Muscle layer of duodenum (tissue), 2 donors: ENCODE measurements at regions not wholly inside any gene's neighbourhood (a gene's known extent, or its start where the extent isn't known, plus 50 kb on each side); places are given as distances from the start of the nearest gene placed in this dataset.

Experiments
- H3K27ac ChIP-seq: one replicate; pipeline ENCODE4 v1.7.0; 2013; ENCODE audit warnings: mild to moderate bottlenecking, low read length
- H3K27me3 ChIP-seq: one replicate; pipeline ENCODE4 v1.7.0; 2013; ENCODE audit warnings: low read depth, mild to moderate bottlenecking, control low read depth, low read length
- H3K36me3 ChIP-seq, 2 donors: one replicate each; pipeline ENCODE4 v1.7.0; 2013; ENCODE audit warnings: low read length in 2 of 2, control low read depth in 1 of 2, mild to moderate bottlenecking in 1 of 2; ENCODE audit not compliant: insufficient read depth in 2 of 2, control insufficient read depth in 1 of 2
- H3K4me1 ChIP-seq, 2 donors: one replicate each; pipeline ENCODE4 v1.7.0; 2013; ENCODE audit warnings: low read length in 2 of 2, mild to moderate bottlenecking in 2 of 2, control low read depth in 1 of 2, moderate library complexity in 1 of 2; ENCODE audit not compliant: insufficient read depth in 2 of 2, control insufficient read depth in 1 of 2
- H3K4me3 ChIP-seq, 2 donors: one replicate each; pipeline ENCODE4 v1.7.0; 2013; ENCODE audit warnings: low read length in 2 of 2, low read depth in 1 of 2, mild to moderate bottlenecking in 1 of 2
- H3K9me3 ChIP-seq, 2 donors: one replicate each; pipeline ENCODE4 v1.7.0; 2013; ENCODE audit warnings: low read length in 2 of 2, control low read depth in 1 of 2, mild to moderate bottlenecking in 1 of 2; ENCODE audit not compliant: control insufficient read depth in 1 of 2
- donor health status: healthy.

- Histone ChIP-seq H3K27ac (no peak overlapping the region), H3K36me3 (no peaks in the 10 kb centered on the region), H3K4me1 (no peaks in the 10 kb centered on the region), H3K27me3 (no peaks in the 10 kb centered on the region), H3K9me3 (no peaks in the 10 kb centered on the region), H3K4me3 (no peak overlapping the region)
These were observed 203.2 kb upstream of the MEX3C start for GRCh38 chr18:51400721-51401120.

- Histone ChIP-seq H3K4me1 (no peaks in the 10 kb centered on the region), H3K36me3 (no peaks in the 10 kb centered on the region), H3K27ac (no peak overlapping the region), H3K27me3 (no peaks in the 10 kb centered on the region), H3K4me3 (no peak overlapping the region), H3K9me3 (no peaks in the 10 kb centered on the region)
These were observed 204.4 kb upstream of the MEX3C start for GRCh38 chr18:51401912-51402311.

- Histone ChIP-seq H3K27me3 (no peaks in the 10 kb centered on the region), H3K4me1 (no peaks in the 10 kb centered on the region), H3K4me3 (no peak overlapping the region), H3K27ac (no peak overlapping the region), H3K9me3 (no peaks in the 10 kb centered on the region), H3K36me3 (no peaks in the 10 kb centered on the region)
These were observed 207.1 kb upstream of the MEX3C start for GRCh38 chr18:51404620-51405019.

GRCh38 chr18:51405683-51406477, 208.4 kb upstream of the MEX3C start:
- Histone ChIP-seq H3K27ac (no peak overlapping the region), H3K4me3 (no peak overlapping the region), H3K9me3 (no peaks in the 10 kb centered on the region), H3K4me1 (no peaks in the 10 kb centered on the region), H3K27me3 (no peaks in the 10 kb centered on the region), H3K36me3 (no peaks in the 10 kb centered on the region)

- H3K9me3 ChIP-seq = no peaks in the 10 kb centered on the region
- H3K4me3 ChIP-seq = no peak overlapping the region
- H3K27me3 ChIP-seq = no peaks in the 10 kb centered on the region
- no peak overlapping the region for H3K27ac ChIP-seq
- H3K4me1 ChIP-seq = no peaks in the 10 kb centered on the region
- no peaks in the 10 kb centered on the region for H3K36me3 ChIP-seq
These were observed 220.4 kb upstream of the MEX3C start for GRCh38 chr18:51417643-51418483.

- Histone ChIP-seq H3K9me3 (no peaks in the 10 kb centered on the region), H3K27me3 (no peaks in the 10 kb centered on the region), H3K36me3 (no peaks in the 10 kb centered on the region), H3K4me3 (no peak overlapping the region), H3K4me1 (no peaks in the 10 kb centered on the region), H3K27ac (peak overlapping the region; percentile 24)
These were observed 228.0 kb upstream of the MEX3C start for GRCh38 chr18:51425475-51425874.

- Histone ChIP-seq H3K4me3 (no peak overlapping the region), H3K4me1 (no peaks in the 10 kb centered on the region), H3K27me3 (no peaks in the 10 kb centered on the region), H3K9me3 (no peaks in the 10 kb centered on the region), H3K27ac (peak overlapping the region; percentile 24), H3K36me3 (no peaks in the 10 kb centered on the region)
These were observed 228.4 kb upstream of the MEX3C start for GRCh38 chr18:51425889-51426288.

GRCh38 chr18:51426996-51427395, 229.5 kb upstream of the MEX3C start:
- Histone ChIP-seq H3K4me1 (no peaks in the 10 kb centered on the region), H3K27ac (no peak overlapping the region), H3K27me3 (no peaks in the 10 kb centered on the region), H3K4me3 (no peak overlapping the region), H3K36me3 (no peaks in the 10 kb centered on the region), H3K9me3 (no peaks in the 10 kb centered on the region)

GRCh38 chr18:51429644-51430043, 232.2 kb upstream of the MEX3C start:
- Histone ChIP-seq H3K27me3 (no peaks in the 10 kb centered on the region), H3K4me3 (no peak overlapping the region), H3K27ac (no peak overlapping the region), H3K4me1 (no peaks in the 10 kb centered on the region), H3K36me3 (no peaks in the 10 kb centered on the region), H3K9me3 (no peaks in the 10 kb centered on the region)

GRCh38 chr18:51430538-51430937, 233.1 kb upstream of the MEX3C start:
- Histone ChIP-seq H3K4me1 (no peaks in the 10 kb centered on the region), H3K27me3 (no peaks in the 10 kb centered on the region), H3K36me3 (no peaks in the 10 kb centered on the region), H3K9me3 (no peaks in the 10 kb centered on the region), H3K4me3 (no peak overlapping the region), H3K27ac (no peak overlapping the region)

GRCh38 chr18:51433296-51433695, 235.8 kb upstream of the MEX3C start:
- no peak overlapping the region for H3K4me3 ChIP-seq

More at GRCh38 chr18:51433296-51433695, 235.8 kb upstream of the MEX3C start:
- H3K27me3 ChIP-seq = no peaks in the 10 kb centered on the region
- no peaks in the 10 kb centered on the region for H3K36me3 ChIP-seq
- H3K9me3 ChIP-seq = no peaks in the 10 kb centered on the region
- H3K27ac ChIP-seq = no peak overlapping the region
- H3K4me1 ChIP-seq = no peaks in the 10 kb centered on the region
